Tibial nerve (tissue), 4 donors: ENCODE measurements at regions not wholly inside any gene's neighbourhood (a gene's known extent, or its start where the extent isn't known, plus 50 kb on each side); places are given as distances from the start of the nearest gene placed in this dataset.

Source experiments
- CTCF ChIP-seq, 5 experiments: fragments of 200-600 bp in 3 of 5; fragments of 450-650 bp in 2 of 5; sonication (generic) in 3 of 5; IDR thresholded peaks; one replicate each; pipeline ENCODE4 v1.5.1; 2016 to 2019; ENCODE audit warnings: antibody characterized with exemption in 5 of 5, mild to moderate bottlenecking in 3 of 5, moderate library complexity in 2 of 5
- EP300 ChIP-seq, 2 donors: sonication (generic); formaldehyde crosslinking; IDR thresholded peaks; one replicate each; pipeline ENCODE4 v1.6.1; 2017; ENCODE audit warnings: antibody characterized with exemption in 2 of 2, mild to moderate bottlenecking in 1 of 2
- POLR2A ChIP-seq, 2 donors: fragments of 450-650 bp; IDR thresholded peaks; one replicate each; pipeline ENCODE4 v1.6.1; 2017; ENCODE audit warnings: antibody characterized with exemption in 2 of 2, mild to moderate bottlenecking in 2 of 2, moderate library complexity in 2 of 2

- TF ChIP-seq POLR2A (IDR thresholded peaks at IDR 0.05), result no peak
- TF ChIP-seq CTCF (IDR thresholded peaks at IDR 0.05), result no peak
- no peak for TF ChIP-seq EP300 (IDR thresholded peaks at IDR 0.05)
These were observed 680.6 kb upstream of the FANCL start for GRCh38 chr2:58921676-58922075.
